ENCODE measurements at regions not wholly inside any gene's neighbourhood (a gene's known extent, or its start where the extent isn't known, plus 50 kb on each side); places are given as distances from the start of the nearest gene placed in this dataset.

DNA sequence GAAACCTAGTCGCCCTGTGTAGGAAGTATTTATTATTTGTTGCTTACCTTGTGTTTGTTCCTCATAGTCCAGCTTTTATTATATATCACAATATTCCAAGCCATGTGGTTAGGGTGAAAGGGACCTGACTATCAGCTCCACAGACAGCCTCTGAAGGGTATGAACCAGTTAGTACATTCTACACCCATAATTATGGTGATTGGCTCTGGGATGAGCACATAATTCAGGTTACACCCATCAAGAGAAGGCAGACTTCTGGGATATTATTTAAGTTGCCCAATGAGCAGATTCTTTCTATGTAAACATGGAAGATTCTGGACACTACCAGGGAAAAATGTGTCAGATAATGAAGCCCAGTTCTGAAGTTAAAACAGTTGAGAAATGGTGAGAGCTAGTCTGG is 168.0 kb downstream of the KIF4B start (continued):
- TF ChIP-seq, protein P1, sequence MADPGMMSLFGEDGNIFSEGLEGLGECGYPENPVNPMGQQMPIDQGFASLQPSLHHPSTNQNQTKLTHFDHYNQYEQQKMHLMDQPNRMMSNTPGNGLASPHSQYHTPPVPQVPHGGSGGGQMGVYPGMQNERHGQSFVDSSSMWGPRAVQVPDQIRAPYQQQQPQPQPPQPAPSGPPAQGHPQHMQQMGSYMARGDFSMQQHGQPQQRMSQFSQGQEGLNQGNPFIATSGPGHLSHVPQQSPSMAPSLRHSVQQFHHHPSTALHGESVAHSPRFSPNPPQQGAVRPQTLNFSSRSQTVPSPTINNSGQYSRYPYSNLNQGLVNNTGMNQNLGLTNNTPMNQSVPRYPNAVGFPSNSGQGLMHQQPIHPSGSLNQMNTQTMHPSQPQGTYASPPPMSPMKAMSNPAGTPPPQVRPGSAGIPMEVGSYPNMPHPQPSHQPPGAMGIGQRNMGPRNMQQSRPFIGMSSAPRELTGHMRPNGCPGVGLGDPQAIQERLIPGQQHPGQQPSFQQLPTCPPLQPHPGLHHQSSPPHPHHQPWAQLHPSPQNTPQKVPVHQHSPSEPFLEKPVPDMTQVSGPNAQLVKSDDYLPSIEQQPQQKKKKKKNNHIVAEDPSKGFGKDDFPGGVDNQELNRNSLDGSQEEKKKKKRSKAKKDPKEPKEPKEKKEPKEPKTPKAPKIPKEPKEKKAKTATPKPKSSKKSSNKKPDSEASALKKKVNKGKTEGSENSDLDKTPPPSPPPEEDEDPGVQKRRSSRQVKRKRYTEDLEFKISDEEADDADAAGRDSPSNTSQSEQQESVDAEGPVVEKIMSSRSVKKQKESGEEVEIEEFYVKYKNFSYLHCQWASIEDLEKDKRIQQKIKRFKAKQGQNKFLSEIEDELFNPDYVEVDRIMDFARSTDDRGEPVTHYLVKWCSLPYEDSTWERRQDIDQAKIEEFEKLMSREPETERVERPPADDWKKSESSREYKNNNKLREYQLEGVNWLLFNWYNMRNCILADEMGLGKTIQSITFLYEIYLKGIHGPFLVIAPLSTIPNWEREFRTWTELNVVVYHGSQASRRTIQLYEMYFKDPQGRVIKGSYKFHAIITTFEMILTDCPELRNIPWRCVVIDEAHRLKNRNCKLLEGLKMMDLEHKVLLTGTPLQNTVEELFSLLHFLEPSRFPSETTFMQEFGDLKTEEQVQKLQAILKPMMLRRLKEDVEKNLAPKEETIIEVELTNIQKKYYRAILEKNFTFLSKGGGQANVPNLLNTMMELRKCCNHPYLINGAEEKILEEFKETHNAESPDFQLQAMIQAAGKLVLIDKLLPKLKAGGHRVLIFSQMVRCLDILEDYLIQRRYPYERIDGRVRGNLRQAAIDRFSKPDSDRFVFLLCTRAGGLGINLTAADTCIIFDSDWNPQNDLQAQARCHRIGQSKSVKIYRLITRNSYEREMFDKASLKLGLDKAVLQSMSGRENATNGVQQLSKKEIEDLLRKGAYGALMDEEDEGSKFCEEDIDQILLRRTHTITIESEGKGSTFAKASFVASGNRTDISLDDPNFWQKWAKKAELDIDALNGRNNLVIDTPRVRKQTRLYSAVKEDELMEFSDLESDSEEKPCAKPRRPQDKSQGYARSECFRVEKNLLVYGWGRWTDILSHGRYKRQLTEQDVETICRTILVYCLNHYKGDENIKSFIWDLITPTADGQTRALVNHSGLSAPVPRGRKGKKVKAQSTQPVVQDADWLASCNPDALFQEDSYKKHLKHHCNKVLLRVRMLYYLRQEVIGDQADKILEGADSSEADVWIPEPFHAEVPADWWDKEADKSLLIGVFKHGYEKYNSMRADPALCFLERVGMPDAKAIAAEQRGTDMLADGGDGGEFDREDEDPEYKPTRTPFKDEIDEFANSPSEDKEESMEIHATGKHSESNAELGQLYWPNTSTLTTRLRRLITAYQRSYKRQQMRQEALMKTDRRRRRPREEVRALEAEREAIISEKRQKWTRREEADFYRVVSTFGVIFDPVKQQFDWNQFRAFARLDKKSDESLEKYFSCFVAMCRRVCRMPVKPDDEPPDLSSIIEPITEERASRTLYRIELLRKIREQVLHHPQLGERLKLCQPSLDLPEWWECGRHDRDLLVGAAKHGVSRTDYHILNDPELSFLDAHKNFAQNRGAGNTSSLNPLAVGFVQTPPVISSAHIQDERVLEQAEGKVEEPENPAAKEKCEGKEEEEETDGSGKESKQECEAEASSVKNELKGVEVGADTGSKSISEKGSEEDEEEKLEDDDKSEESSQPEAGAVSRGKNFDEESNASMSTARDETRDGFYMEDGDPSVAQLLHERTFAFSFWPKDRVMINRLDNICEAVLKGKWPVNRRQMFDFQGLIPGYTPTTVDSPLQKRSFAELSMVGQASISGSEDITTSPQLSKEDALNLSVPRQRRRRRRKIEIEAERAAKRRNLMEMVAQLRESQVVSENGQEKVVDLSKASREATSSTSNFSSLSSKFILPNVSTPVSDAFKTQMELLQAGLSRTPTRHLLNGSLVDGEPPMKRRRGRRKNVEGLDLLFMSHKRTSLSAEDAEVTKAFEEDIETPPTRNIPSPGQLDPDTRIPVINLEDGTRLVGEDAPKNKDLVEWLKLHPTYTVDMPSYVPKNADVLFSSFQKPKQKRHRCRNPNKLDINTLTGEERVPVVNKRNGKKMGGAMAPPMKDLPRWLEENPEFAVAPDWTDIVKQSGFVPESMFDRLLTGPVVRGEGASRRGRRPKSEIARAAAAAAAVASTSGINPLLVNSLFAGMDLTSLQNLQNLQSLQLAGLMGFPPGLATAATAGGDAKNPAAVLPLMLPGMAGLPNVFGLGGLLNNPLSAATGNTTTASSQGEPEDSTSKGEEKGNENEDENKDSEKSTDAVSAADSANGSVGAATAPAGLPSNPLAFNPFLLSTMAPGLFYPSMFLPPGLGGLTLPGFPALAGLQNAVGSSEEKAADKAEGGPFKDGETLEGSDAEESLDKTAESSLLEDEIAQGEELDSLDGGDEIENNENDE (IDR thresholded peaks at IDR 0.05; ENCODE audit: low read depth, low read length) = no peak
- TF ChIP-seq, protein P2, sequence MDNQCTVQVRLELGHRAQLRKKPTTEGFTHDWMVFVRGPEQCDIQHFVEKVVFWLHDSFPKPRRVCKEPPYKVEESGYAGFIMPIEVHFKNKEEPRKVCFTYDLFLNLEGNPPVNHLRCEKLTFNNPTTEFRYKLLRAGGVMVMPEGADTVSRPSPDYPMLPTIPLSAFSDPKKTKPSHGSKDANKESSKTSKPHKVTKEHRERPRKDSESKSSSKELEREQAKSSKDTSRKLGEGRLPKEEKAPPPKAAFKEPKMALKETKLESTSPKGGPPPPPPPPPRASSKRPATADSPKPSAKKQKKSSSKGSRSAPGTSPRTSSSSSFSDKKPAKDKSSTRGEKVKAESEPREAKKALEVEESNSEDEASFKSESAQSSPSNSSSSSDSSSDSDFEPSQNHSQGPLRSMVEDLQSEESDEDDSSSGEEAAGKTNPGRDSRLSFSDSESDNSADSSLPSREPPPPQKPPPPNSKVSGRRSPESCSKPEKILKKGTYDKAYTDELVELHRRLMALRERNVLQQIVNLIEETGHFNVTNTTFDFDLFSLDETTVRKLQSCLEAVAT (IDR thresholded peaks at IDR 0.05) = no peak
- TF ChIP-seq CCNT2 (IDR thresholded peaks at IDR 0.05; ENCODE audit: borderline replicate concordance, extremely low read depth, insufficient read length, low read depth, low read length) (no peak), TEAD1 (CRISPR knock-in tag; IDR thresholded peaks at IDR 0.05) (no peak)
